Fibroblast of skin of right biceps (primary cell): ENCODE measurements at regions not wholly inside any gene's neighbourhood (a gene's known extent, or its start where the extent isn't known, plus 50 kb on each side); places are given as distances from the start of the nearest gene placed in this dataset.

Experiments used
- DNase-seq: peaks from one replicate; pipeline ENCODE4 v3.0.0-alpha.2; 2013

DNA sequence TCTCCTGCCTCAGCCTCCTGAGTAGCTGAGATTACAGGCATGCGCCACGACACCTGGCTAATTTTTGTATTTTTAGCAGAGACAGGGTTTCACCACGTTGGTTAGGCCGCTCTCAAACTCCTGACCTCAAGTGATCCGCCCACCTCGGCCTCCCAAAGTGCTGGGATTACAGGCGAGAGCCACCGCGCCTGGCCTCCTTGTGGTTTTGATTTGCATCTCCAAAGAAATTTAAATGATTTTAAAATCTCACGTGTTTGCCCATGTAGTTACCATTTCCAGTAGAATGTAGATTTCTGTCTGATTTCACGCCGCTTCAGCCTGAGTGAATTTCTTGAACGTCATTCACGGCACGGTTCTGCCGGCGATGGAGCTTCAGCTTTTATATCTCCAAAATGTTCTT, 55.8 kb downstream of the IGF2 start:
- no peak for DNase-seq

- DNase-seq = peak; percentile 69
Measured at GRCh38 chr11:2077061-2077802, 62.0 kb downstream of the IGF2 start.

DNA sequence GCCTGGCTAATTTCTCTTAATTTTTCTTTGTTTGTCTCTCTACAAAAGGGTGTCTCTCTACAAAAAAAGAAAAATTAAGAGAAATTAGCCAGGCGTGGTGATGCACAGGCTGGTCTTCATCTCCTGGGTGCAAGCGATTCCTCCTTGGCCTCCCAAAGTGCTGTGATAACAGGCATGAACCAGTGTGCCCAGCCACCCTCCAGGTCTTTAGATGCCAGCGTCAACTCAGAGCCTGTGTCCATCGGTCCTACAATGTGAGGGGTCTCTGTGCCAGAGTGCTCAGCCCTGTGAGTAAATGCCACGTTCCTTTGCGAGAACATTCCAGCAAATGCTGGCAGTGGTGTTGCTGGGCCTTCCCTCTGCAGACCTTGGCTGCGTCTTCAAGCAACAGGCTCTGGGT, 62.7 kb downstream of the IGF2 start:
- no peak for DNase-seq

DNA sequence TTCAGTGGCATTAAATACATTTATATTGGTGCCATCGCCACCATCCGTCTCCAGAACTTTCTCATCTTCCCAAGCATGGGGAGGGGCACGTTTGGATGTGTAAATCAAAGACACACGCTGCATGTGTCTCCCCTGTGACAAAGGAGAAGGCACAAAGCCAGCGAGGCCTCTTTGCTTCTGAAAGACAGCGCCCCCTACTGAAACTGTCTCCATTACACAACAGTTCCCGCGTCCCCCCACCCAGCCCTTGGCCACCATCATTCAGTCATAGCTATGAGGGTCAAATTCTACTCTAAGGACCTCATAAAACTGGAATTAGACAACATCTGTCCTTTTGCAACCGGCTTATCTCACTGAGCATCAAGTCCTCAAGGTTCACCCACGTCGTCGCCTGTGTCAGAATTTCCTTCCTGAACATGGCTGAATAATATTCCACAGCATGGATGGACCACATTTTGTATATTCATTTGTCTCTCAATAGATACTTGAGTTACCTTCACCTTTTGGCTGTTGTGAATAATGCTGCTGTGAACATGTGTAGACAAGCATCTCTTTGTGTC, 64.8 kb downstream of the IGF2 start:
- DNase-seq = no peak

DNA sequence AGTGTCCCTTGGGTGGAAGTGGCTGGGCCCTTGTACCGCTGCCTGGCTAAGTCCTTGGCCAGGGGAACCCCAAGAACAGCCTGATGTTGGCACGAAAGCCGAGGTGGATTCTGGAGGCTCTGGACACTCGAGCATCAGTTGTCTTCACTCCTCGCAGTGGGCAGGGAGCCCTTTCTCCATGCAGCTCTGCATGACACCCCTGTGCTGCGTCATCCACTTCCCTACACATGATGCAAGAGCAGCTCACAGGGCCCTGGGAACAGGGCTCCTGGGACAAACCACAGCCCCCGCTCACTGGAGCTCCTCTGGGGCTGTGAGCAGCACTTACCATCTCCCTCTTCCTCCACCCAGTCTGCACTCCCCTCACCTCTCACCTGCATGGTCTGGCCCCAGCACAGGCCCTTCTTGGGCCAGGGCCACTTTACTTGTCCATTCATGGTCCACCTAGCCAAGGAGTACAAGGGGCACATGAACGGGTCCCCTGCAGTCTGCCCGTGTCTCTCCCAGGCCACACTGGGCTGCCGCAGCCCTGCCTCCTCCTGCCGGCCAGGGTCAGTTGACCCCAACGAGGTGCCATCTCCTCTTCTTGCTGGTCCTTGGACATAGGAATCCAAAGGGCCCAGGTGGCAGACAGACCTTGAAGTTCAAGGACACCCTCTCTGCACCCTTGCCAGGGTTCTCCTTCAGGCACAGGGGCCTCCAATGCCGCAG, 66.5 kb downstream of the IGF2 start:
- peak; percentile 19 for DNase-seq

DNA sequence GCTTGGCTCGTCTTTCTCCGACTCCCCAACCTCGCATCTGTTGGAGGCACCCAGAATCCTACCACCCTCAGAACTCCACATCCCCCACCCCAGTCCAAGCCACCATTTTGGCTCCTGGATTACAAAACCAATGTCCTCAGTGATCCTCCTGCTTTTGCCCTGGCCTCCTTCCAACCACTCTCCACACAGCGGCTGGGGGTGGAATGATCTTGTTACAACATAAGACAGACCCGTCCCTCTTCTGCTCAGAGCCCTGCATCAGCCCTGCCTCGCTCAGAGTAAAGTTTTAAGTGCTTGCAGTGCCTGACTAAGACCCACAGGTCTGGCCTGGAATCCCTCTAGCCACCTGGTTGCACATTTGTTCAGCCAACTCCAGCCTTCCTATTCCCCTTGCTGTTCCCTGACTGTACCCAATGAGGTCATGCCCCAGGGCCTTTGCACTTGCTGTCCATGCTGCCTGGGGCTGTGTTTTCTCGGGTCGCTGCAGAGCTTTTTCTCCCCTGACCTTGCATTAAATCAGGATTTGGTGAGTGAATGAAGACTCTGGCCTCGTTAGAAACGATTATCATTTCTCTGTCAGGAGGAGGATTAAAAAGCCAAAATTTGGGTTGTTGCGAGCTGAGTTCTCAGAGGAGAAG, 67.3 kb downstream of the IGF2 start:
- no peak for DNase-seq
